ENCODE measurements at regions not wholly inside any gene's neighbourhood (a gene's known extent, or its start where the extent isn't known, plus 50 kb on each side); places are given as distances from the start of the nearest gene placed in this dataset.

DNA sequence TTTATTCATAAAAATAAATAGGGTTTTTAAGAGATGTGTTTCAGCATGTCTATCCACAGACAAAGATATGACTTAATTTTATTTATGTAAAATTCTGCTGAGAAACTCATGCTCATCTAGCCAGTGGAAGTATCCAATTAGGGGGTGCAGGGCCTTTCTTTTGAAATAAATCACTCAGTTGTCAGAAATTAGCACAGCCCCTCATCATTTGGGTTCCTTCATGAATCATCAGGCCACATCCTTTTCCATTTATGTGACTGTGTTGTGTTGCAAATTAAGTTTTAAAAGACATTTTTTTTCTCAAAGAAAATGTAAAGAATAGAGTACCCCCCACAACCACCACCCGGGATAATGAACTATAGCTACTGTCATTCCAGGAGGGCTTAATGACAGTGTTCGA lies 185.8 kb downstream of the NRP2 start (continued):
- TF ChIP-seq, protein P1, sequence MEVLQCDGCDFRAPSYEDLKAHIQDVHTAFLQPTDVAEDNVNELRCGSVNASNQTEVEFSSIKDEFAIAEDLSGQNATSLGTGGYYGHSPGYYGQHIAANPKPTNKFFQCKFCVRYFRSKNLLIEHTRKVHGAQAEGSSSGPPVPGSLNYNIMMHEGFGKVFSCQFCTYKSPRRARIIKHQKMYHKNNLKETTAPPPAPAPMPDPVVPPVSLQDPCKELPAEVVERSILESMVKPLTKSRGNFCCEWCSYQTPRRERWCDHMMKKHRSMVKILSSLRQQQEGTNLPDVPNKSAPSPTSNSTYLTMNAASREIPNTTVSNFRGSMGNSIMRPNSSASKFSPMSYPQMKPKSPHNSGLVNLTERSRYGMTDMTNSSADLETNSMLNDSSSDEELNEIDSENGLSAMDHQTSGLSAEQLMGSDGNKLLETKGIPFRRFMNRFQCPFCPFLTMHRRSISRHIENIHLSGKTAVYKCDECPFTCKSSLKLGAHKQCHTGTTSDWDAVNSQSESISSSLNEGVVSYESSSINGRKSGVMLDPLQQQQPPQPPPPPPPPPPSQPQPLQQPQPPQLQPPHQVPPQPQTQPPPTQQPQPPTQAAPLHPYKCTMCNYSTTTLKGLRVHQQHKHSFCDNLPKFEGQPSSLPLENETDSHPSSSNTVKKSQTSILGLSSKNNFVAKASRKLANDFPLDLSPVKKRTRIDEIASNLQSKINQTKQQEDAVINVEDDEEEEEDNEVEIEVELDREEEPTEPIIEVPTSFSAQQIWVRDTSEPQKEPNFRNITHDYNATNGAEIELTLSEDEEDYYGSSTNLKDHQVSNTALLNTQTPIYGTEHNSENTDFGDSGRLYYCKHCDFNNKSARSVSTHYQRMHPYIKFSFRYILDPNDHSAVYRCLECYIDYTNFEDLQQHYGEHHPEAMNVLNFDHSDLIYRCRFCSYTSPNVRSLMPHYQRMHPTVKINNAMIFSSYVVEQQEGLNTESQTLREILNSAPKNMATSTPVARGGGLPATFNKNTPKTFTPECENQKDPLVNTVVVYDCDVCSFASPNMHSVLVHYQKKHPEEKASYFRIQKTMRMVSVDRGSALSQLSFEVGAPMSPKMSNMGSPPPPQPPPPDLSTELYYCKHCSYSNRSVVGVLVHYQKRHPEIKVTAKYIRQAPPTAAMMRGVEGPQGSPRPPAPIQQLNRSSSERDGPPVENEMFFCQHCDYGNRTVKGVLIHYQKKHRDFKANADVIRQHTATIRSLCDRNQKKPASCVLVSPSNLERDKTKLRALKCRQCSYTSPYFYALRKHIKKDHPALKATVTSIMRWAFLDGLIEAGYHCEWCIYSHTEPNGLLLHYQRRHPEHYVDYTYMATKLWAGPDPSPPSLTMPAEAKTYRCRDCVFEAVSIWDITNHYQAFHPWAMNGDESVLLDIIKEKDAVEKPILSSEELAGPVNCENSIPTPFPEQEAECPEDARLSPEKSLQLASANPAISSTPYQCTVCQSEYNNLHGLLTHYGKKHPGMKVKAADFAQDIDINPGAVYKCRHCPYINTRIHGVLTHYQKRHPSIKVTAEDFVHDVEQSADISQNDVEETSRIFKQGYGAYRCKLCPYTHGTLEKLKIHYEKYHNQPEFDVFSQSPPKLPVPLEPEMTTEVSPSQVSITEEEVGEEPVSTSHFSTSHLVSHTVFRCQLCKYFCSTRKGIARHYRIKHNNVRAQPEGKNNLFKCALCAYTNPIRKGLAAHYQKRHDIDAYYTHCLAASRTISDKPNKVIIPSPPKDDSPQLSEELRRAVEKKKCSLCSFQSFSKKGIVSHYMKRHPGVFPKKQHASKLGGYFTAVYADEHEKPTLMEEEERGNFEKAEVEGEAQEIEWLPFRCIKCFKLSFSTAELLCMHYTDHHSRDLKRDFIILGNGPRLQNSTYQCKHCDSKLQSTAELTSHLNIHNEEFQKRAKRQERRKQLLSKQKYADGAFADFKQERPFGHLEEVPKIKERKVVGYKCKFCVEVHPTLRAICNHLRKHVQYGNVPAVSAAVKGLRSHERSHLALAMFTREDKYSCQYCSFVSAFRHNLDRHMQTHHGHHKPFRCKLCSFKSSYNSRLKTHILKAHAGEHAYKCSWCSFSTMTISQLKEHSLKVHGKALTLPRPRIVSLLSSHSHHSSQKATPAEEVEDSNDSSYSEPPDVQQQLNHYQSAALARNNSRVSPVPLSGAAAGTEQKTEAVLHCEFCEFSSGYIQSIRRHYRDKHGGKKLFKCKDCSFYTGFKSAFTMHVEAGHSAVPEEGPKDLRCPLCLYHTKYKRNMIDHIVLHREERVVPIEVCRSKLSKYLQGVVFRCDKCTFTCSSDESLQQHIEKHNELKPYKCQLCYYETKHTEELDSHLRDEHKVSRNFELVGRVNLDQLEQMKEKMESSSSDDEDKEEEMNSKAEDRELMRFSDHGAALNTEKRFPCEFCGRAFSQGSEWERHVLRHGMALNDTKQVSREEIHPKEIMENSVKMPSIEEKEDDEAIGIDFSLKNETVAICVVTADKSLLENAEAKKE (CRISPR knock-in tag; IDR thresholded peaks at IDR 0.05), result no peak
- TF ChIP-seq NANOG (IDR thresholded peaks at IDR 0.05; ENCODE audit: borderline replicate concordance), result no peak

GRCh38 chr2:205867371-205867770 lies 185.1 kb downstream of the NRP2 start:
- Mint-ChIP-seq H3K9me3 (no peaks in the 10 kb centered on the region), H3K27me3 (ENCODE audit: insufficient read depth, low read depth, poor library complexity) (peaks cover 3% of the 10 kb centered on the region), H3K36me3 (ENCODE audit: low read depth) (no peaks in the 10 kb centered on the region), H3K27ac (no peak overlapping the region), H3K4me3 (no peak overlapping the region), H3K4me1 (peaks cover 4% of the 10 kb centered on the region; the same call in 2 of the 3 replicates)
- H3K4me1 ChIP-seq (ENCODE audit: insufficient read depth), result no peaks in the 10 kb centered on the region
- no peak overlapping the region for H3K4me2 ChIP-seq
- H3K27me3 ChIP-seq (ENCODE audit: insufficient read depth), result no peaks in the 10 kb centered on the region
- H3F3A ChIP-seq (replicated peaks; ENCODE audit: low read depth), result no peaks in the 10 kb centered on the region
- no peak overlapping the region for H3K27ac ChIP-seq (ENCODE audit: low read depth)
- H3K36me3 ChIP-seq (ENCODE audit: insufficient read depth), result no peaks in the 10 kb centered on the region
- no peak overlapping the region for H2AFZ ChIP-seq
- ATAC-seq (no peak), DNase-seq (ENCODE audit: low spot score) (no peak)
- peaks cover 19% of the 10 kb centered on the region; the same call in 1 of the 2 replicates for H3K9me2 ChIP-seq (ENCODE audit: insufficient read depth)
- H4K20me1 ChIP-seq (replicated peaks; ENCODE audit: insufficient read depth), result no peaks in the 10 kb centered on the region
- no peak overlapping the region for H3K4me3 ChIP-seq
- TF ChIP-seq CREB1 (CRISPR knock-in tag; IDR thresholded peaks at IDR 0.05; ENCODE audit: low read depth), result no peak
- no peak for TF ChIP-seq STAT1 (IDR thresholded peaks at IDR 0.05; ENCODE audit: unreplicated experiment)
- TF ChIP-seq EZH2phosphoT487 (IDR thresholded peaks at IDR 0.05; ENCODE audit: unreplicated experiment), result no peak
- TF ChIP-seq ZNF114 (CRISPR knock-in tag; IDR thresholded peaks at IDR 0.05), result no peak
- TF ChIP-seq EZH2 (IDR thresholded peaks at IDR 0.05; ENCODE audit: low read depth, unreplicated experiment), result no peak
- TF ChIP-seq, protein P2, sequence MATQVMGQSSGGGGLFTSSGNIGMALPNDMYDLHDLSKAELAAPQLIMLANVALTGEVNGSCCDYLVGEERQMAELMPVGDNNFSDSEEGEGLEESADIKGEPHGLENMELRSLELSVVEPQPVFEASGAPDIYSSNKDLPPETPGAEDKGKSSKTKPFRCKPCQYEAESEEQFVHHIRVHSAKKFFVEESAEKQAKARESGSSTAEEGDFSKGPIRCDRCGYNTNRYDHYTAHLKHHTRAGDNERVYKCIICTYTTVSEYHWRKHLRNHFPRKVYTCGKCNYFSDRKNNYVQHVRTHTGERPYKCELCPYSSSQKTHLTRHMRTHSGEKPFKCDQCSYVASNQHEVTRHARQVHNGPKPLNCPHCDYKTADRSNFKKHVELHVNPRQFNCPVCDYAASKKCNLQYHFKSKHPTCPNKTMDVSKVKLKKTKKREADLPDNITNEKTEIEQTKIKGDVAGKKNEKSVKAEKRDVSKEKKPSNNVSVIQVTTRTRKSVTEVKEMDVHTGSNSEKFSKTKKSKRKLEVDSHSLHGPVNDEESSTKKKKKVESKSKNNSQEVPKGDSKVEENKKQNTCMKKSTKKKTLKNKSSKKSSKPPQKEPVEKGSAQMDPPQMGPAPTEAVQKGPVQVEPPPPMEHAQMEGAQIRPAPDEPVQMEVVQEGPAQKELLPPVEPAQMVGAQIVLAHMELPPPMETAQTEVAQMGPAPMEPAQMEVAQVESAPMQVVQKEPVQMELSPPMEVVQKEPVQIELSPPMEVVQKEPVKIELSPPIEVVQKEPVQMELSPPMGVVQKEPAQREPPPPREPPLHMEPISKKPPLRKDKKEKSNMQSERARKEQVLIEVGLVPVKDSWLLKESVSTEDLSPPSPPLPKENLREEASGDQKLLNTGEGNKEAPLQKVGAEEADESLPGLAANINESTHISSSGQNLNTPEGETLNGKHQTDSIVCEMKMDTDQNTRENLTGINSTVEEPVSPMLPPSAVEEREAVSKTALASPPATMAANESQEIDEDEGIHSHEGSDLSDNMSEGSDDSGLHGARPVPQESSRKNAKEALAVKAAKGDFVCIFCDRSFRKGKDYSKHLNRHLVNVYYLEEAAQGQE (IDR thresholded peaks at IDR 0.05; ENCODE audit: unreplicated experiment), result no peak
- TF ChIP-seq NANOG (IDR thresholded peaks at IDR 0.05; ENCODE audit: borderline replicate concordance), result no peak
- H3K79me2 ChIP-seq (replicated peaks; ENCODE audit: insufficient read depth), result no peaks in the 10 kb centered on the region

Measured in GM23338 (cell line).